Left kidney (tissue), 1 donor: ENCODE measurements at regions not wholly inside any gene's neighbourhood (a gene's known extent, or its start where the extent isn't known, plus 50 kb on each side); places are given as distances from the start of the nearest gene placed in this dataset.
"Not testable (repeated sequence)": the region's sequence is repeated elsewhere in the genome, so short reads cannot be mapped to it uniquely, and the experiment has no call there.

ENCODE experiments used
- DNase-seq: peaks from one replicate; pipeline ENCODE4 v3.0.0-alpha.2; 2013

DNA sequence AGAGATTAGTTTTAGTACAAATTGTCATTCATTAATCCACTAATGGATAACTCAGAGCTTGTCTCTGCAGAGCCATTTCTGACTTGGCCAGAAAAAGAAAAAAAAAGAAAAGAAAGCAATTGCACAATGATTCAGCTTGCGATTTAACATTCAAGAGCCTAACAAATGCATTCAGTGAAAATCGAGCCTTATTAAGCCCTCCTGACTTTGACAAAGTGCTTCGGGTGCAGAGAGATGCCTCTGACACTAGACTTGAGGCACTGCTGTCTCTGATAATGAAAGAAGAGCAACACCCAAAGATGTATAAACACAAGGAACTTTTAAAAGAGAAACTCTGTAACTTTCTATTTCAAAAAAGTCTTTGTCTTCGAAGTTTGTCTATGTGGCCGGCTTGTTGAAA is 322.9 kb upstream of the FRG1 start:
- not testable (repeated sequence) for DNase-seq

- DNase-seq = not testable (repeated sequence)
Measured at GRCh38 chr4:189619441-189620250, 321.0 kb upstream of the FRG1 start.

GRCh38 chr4:189622574-189622973 is 318.1 kb upstream of the FRG1 start:
- DNase-seq = not testable (repeated sequence)

DNA sequence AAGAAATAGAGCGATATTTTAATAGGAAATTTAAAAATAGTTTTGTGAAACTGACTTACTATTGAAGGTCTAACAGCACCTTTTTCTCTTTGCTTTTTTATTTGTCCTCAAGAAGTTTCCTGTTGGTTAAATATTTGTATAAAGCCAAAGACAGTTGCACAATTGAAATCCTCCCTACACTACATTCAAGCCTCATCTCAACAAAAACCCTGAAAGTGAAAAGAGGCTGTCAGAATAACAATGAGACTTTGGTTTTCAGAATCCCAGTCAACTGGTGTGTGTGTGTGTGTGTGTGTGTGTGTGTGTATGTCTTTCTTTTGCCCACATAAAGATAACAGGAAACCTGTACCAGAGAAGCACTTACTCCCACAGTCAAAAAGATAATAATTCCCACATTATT is 313.6 kb upstream of the FRG1 start:
- DNase-seq = not testable (repeated sequence)

GRCh38 chr4:189629733-189630132 is 310.9 kb upstream of the FRG1 start:
- not testable (repeated sequence) for DNase-seq

- not testable (repeated sequence) for DNase-seq
Measured at GRCh38 chr4:189630913-189631567, 309.6 kb upstream of the FRG1 start.

GRCh38 chr4:189631568-189631916 is 309.1 kb upstream of the FRG1 start:
- not testable (repeated sequence) for DNase-seq

GRCh38 chr4:189650436-189650835 is 290.2 kb upstream of the FRG1 start:
- not testable (repeated sequence) for DNase-seq

GRCh38 chr4:189653130-189653653 is 287.5 kb upstream of the FRG1 start:
- DNase-seq = not testable (repeated sequence)

DNA sequence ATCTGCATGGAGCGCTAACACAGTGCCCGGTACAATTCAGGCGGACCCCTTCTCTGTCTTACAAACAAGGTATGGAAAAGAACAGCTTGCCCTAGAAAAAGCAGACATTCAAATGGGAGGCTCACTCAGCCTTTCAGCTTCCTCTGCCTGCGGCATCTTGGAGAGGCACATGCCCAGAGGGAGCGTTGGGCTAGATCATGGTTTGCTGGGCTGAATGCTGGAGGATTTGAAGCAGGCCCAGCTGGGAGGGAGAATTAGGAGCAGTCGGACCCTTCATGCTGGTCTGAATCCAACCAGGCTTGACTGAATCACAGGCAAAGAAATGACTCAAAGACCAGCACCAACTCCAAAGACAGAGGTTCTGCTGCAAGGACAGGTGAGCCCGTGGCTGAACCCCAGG is 286.7 kb upstream of the FRG1 start:
- DNase-seq = not testable (repeated sequence)

DNA sequence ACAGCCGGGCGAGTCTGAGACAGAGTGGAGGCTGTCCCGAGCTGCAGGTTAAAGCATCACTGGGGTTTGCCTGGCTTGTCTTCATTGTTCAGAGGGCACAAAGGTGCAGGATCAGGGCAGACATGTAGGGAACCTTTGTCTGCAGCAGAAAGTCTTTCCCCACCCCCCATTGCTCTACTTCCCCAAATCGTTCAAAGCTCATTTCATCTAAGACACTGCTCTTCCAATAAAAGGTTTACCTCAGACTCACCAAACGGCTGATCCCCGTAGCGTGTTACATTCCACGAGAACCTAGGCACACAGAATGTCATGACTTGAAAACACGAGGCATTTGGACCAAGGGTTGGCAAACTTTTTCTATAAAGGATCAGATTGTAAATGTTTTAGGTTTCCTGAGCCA is 286.3 kb upstream of the FRG1 start:
- DNase-seq = not testable (repeated sequence)

- DNase-seq = not testable (repeated sequence)
Measured at GRCh38 chr4:189655817-189656216, 284.9 kb upstream of the FRG1 start.

- DNase-seq = no peak
Measured at GRCh38 chr4:189656641-189657040, 284.0 kb upstream of the FRG1 start.

- not testable (repeated sequence) for DNase-seq
Measured at GRCh38 chr4:189658259-189658658, 282.4 kb upstream of the FRG1 start.

- not testable (repeated sequence) for DNase-seq
Measured at GRCh38 chr4:189658831-189659230, 281.8 kb upstream of the FRG1 start.

GRCh38 chr4:189659287-189659686 is 281.4 kb upstream of the FRG1 start:
- DNase-seq = no peak

- no peak for DNase-seq
Measured at GRCh38 chr4:189660722-189661360, 279.8 kb upstream of the FRG1 start.

DNA sequence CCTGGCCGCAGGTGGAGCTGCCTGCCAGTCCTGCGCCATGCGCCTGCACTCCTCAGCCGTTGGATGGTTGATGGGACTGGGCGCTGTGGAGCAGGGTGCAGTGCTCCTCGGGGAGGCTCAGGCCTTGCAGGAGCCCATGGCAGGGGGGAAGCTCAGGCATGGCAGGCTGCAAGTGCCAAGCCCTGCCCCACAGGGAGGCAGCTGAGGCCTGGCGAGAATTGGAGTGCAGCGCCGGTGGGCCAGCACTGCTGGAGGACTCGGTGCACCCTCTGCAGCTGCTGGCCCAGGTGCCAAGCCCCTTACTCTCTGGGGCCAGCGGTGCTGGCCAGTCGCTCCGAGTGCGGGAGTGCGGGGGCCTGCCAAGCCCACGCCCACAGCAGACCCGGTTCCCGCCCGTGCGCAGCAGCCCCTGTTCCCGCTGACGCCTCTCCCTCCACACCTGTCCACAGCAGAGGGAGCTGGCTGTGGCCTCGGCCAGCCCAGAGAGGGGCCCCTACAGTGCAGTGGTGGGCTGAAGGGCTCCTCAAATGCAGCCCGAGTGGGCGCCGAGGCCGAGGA is 275.9 kb upstream of the FRG1 start:
- DNase-seq = no peak

DNA sequence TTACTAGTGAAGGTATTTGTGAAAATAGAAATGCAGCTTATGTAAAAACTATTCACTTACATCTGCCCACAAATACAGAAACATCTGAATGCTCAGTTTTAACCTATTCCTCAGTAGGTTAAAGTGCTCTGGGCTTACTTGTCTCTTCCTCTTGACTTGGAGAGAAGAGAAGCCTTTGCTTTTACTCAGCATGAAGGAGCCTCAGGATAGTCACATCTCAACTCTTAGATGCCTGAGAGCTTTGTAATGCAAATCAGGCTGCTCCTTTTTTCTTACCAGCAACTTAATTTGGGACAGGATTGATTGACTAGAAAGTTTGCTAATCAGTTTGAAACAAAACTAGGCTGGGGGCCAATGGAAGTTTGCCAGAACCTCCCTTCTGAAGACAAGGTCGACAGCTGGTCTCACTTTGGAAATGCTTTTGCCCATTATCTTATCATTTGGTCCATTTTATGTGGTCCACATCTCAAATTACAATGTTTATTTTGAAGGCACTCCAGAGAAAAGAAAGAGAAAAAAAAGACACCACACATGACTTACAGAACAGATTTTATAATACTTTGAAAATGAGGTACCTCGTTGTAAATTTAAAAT is 274.9 kb upstream of the FRG1 start:
- DNase-seq = not testable (repeated sequence)

DNA sequence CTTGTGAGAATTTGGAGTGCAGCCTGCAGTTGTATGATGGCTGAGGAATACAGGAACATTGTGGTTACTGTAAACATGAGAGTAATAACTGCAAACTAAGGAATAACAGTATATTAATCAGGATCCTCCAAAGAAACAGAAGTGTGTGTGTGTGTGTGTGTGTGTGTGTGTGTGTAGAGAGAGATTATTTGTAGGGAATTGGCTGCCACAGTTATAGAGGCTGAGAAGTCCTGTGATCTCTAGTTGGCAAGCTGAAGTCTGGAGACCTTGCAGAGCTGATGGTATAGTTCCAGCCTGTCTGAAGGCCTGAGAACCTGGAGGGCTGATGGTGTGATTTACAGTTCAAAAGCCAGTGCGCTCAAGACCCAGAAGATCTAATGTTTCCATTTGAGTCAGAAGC is 273.3 kb upstream of the FRG1 start:
- not testable (repeated sequence) for DNase-seq

DNA sequence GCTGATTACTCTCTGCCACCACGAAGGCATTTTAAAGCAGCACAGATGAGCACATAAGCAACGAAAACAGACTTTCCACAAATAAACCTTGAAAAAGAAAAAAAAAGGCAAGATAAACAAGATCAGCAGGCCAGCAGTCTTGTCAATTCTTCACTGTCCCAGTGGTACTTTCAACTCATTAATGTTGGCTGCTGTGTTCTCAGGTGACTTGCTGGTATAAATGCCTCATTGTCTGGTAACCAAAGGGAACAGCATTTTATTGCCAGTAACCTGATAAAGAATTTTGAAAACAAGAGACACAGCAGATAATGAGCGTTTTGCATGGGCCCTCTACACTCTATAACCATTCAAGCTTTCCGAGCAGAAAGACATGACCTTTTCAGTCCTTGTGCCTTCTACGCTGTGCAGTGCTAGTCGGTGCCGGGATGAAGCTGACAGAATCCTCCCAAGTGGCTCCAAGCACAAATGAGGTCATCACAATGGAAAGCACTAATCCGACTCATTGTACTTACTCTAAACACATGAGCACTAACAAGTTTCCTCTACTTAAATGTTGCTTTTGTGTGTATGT is 242.9 kb upstream of the FRG1 start:
- not testable (repeated sequence) for DNase-seq

- not testable (repeated sequence) for DNase-seq
Measured at GRCh38 chr4:189703000-189703399, 237.7 kb upstream of the FRG1 start.
